HCT116 (cell line): ENCODE measurements at regions not wholly inside any gene's neighbourhood (a gene's known extent, or its start where the extent isn't known, plus 50 kb on each side); places are given as distances from the start of the nearest gene placed in this dataset.

Experiments used
- ATAC-seq: fragments of 200-7000 bp; cut with Tn5 transposase; 2 replicates; pipeline ENCODE4 v1.9.1; 2020; ENCODE audit warnings: mild to moderate bottlenecking, moderate library complexity
- BruUV-seq: library from RNA; stranded (reverse); fragments of 400-500 nt; replicated peaks from 2 replicates; lab custom pipeline; 2021; lab: Mats Ljungman, UMichigan
- CTCF ChIA-PET: fragments of 300-600 bp; sonication (Branson Sonifier 250); formaldehyde crosslinking; loops from one replicate; lab custom pipeline; 2021; ENCODE audit warnings: antibody characterized with exemption; lab: Charles Lee
- POLR2A ChIA-PET: fragments of 300-600, 350-600 bp; sonication (Branson Sonifier 250); formaldehyde crosslinking; loops from one replicate; lab custom pipeline; 2021; ENCODE audit warnings: antibody characterized with exemption; lab: Charles Lee
- RAD21 ChIA-PET, 2 experiments: fragments of 300-600 bp; sonication (Branson Sonifier 250); formaldehyde crosslinking; loops; one replicate each; lab custom pipeline; 2023; ENCODE audit warnings: low total read pairs in 2 of 2; ENCODE audit not compliant: uncharacterized antibody in 2 of 2, unreplicated experiment in 2 of 2, low non-redundant PET in 1 of 2; lab: Charles Lee
- DNase-seq: peaks from one replicate; pipeline ENCODE4 v3.0.0-alpha.2; 2010; ENCODE audit warnings: low read depth, low spot score
- H2AFZ ChIP-seq: fragments of 200-600 bp; shearing (Covaris generic), sonication (generic); 2 replicates; pipeline ENCODE4 v1.6.1; 2017; ENCODE audit warnings: low read depth, mixed run types, mixed read lengths, antibody characterized with exemption, low read length; ENCODE audit not compliant: poor library complexity, severe bottlenecking
- H3K27ac ChIP-seq: 2 replicates; pipeline ENCODE4 v1.5.1; 2012; ENCODE audit warnings: low read depth, low read length
- H3K27me3 ChIP-seq: fragments of 200-600 bp; sonication (generic); 2 replicates; pipeline ENCODE4 v1.6.1; 2016; ENCODE audit warnings: mixed run types, low read length, mixed read lengths; ENCODE audit not compliant: insufficient read depth
- H3K36me3 ChIP-seq, 2 experiments: fragments of 200-500 bp in 1 of 2; fragments of 200-600 bp in 1 of 2; sonication (Bioruptor generic) in 1 of 2; sonication (generic) in 1 of 2; 2 replicates each; pipeline versions ENCODE4 v1.5.1 to v1.6.1; 2014 to 2016; ENCODE audit warnings: low read length in 2 of 2, inconsistent platforms in 1 of 2, mixed read lengths in 1 of 2, mixed run types in 1 of 2; ENCODE audit not compliant: insufficient read depth in 2 of 2, control insufficient read depth in 1 of 2
- H3K4me1 ChIP-seq, 2 experiments: fragments of 200-600 bp in 1 of 2; sonication (generic) in 1 of 2; 2 replicates each; pipeline versions ENCODE4 v1.5.1 to v1.6.1; 2012 to 2017; ENCODE audit warnings: low read length in 2 of 2, inconsistent platforms in 1 of 2, mild to moderate bottlenecking in 1 of 2, mixed read lengths in 1 of 2, mixed run types in 1 of 2, moderate library complexity in 1 of 2; ENCODE audit not compliant: insufficient read depth in 2 of 2, control insufficient read depth in 1 of 2
- H3K4me2 ChIP-seq: fragments of 200-600 bp; sonication (generic); 2 replicates; pipeline ENCODE4 v1.6.1; 2017; ENCODE audit warnings: mixed run types, low read length, mixed read lengths
- H3K4me3 ChIP-seq, 2 experiments: fragments of 200-600 bp in 1 of 2; sonication (generic) in 1 of 2; replicated peaks in 1 of 2; 2 replicates each; pipeline ENCODE4 v1.5.1; 2011 to 2016; ENCODE audit warnings: low read length in 2 of 2, control low read depth in 1 of 2, low read depth in 1 of 2, mild to moderate bottlenecking in 1 of 2, mixed read lengths in 1 of 2, mixed run types in 1 of 2
- H3K79me2 ChIP-seq: fragments of 200-600 bp; sonication (generic); 2 replicates; pipeline ENCODE4 v1.6.1; 2017; ENCODE audit warnings: mild to moderate bottlenecking, mixed run types, low read length, moderate library complexity, mixed read lengths; ENCODE audit not compliant: insufficient read depth
- H3K9ac ChIP-seq: fragments of 200-600 bp; sonication (generic); 2 replicates; pipeline ENCODE4 v1.6.1; 2016; ENCODE audit warnings: low read length, mixed read lengths
- H3K9me2 ChIP-seq: fragments of 200-600 bp; sonication (generic), shearing (Covaris generic); 2 replicates; pipeline ENCODE4 v1.6.1; 2017; ENCODE audit warnings: mixed run types, mild to moderate bottlenecking, moderate library complexity; ENCODE audit not compliant: insufficient read depth
- H3K9me3 ChIP-seq, 2 experiments: fragments of 200-500 bp in 1 of 2; fragments of 200-600 bp in 1 of 2; sonication (Bioruptor generic) in 1 of 2; sonication (generic) in 1 of 2; 2 replicates each; pipeline ENCODE4 v1.6.1; 2014 to 2017; ENCODE audit warnings: low read length in 2 of 2, mixed read lengths in 2 of 2, inconsistent platforms in 1 of 2, low read depth in 1 of 2, mild to moderate bottlenecking in 1 of 2, mixed run types in 1 of 2, moderate library complexity in 1 of 2; ENCODE audit not compliant: control insufficient read depth in 1 of 2, insufficient read depth in 1 of 2
- H4K20me1 ChIP-seq: fragments of 200-600 bp; sonication (generic), shearing (Covaris generic); 2 replicates; pipeline ENCODE4 v1.6.1; 2017; ENCODE audit warnings: mixed run types, mild to moderate bottlenecking, moderate library complexity; ENCODE audit not compliant: insufficient read depth
- CBX3 ChIP-seq: IDR thresholded peaks from 2 replicates; pipeline ENCODE4 v1.6.1; 2012; ENCODE audit warnings: low read depth
- CTCF ChIP-seq, 3 experiments: fragments of 200-600 bp in 1 of 3; sonication (generic) in 1 of 3; IDR thresholded peaks in 2 of 3; conservative IDR thresholded peaks in 1 of 3; 2 replicates each; pipeline ENCODE4 v1.5.1; 2012 to 2017; ENCODE audit warnings: low read depth in 2 of 3, low read length in 2 of 3, antibody characterized with exemption in 1 of 3, borderline replicate concordance in 1 of 3, control low read depth in 1 of 3, mild to moderate bottlenecking in 1 of 3, mixed read lengths in 1 of 3, mixed run types in 1 of 3, moderate library complexity in 1 of 3; ENCODE audit not compliant: insufficient read depth in 1 of 3
- ELF1 ChIP-seq: IDR thresholded peaks from 2 replicates; pipeline ENCODE4 v1.6.1; 2012; ENCODE audit warnings: low read depth, borderline replicate concordance
- EZH2 ChIP-seq: fragments of 200-600 bp; sonication (generic); IDR thresholded peaks from 2 replicates; pipeline ENCODE4 v1.6.1; 2017; ENCODE audit warnings: antibody characterized with exemption, mixed run types
- FOSL1 ChIP-seq: IDR thresholded peaks from 2 replicates; pipeline ENCODE4 v1.6.1; 2012; ENCODE audit warnings: low read depth
- JUND ChIP-seq: IDR thresholded peaks from 2 replicates; pipeline ENCODE4 v1.6.1; 2012
- POLR2A ChIP-seq: IDR thresholded peaks from 2 replicates; pipeline ENCODE4 v1.7.0; 2011; ENCODE audit warnings: borderline replicate concordance; ENCODE audit not compliant: insufficient read depth, insufficient read length; ENCODE audit errors: extremely low read depth
- SP1 ChIP-seq: IDR thresholded peaks from 2 replicates; pipeline ENCODE4 v1.6.1; 2012; ENCODE audit warnings: low read depth
- SRF ChIP-seq: IDR thresholded peaks from 2 replicates; pipeline ENCODE4 v1.6.1; 2012; ENCODE audit warnings: low read depth
- TCF7L2 ChIP-seq: IDR thresholded peaks from 2 replicates; pipeline ENCODE4 v1.7.0; 2011; ENCODE audit warnings: borderline replicate concordance, inconsistent platforms; ENCODE audit not compliant: insufficient read depth, insufficient read length; ENCODE audit errors: extremely low read depth
- ZBTB33 ChIP-seq: IDR thresholded peaks from 2 replicates; pipeline ENCODE4 v1.6.1; 2011; ENCODE audit warnings: mild to moderate bottlenecking, low read length, moderate library complexity; ENCODE audit not compliant: insufficient replicate concordance; ENCODE audit errors: extremely low read depth
- ZNF274 ChIP-seq: fragments of 200-500 bp; sonication (Bioruptor generic); IDR thresholded peaks from 2 replicates; pipeline ENCODE4 v1.6.1; 2014; ENCODE audit warnings: mild to moderate bottlenecking, low read depth, low read length, inconsistent platforms
- intact Hi-C: fragments of 100-400 bp; cut with micrococcal nuclease; formaldehyde crosslinking; loops from 2 replicates; pipeline ENCODE4 v1.10.0; 2022
- TF ChIP-seq, protein P1 (sequence below): IDR thresholded peaks from 2 replicates; pipeline ENCODE4 v1.6.1; 2012

GRCh38 chr18:53862921-53863320 is 361.5 kb downstream of the MBD2 start:
- H3K4me2 ChIP-seq, result no peak overlapping the region
- no TSS peak for BruUV-seq
- no peaks in the 10 kb centered on the region for H3K27me3 ChIP-seq
- TF ChIP-seq TCF7L2 (no peak), JUND (no peak), EZH2 (no peak), POLR2A (no peak), CBX3 (no peak), FOSL1 (no peak), CTCF (IDR thresholded peaks at IDR 0.05 in 2 of 3, conservative IDR thresholded peaks at IDR 0.05 in 1 of 3; ENCODE audit: borderline replicate concordance in 1 of 3, insufficient read depth in 1 of 3, low read depth in 2 of 3, low read length in 2 of 3) (no peak), SRF (no peak), SP1 (no peak), ZNF274 (no peak), ZBTB33 (no peak), ELF1 (no peak)
- TF ChIP-seq, protein P1, sequence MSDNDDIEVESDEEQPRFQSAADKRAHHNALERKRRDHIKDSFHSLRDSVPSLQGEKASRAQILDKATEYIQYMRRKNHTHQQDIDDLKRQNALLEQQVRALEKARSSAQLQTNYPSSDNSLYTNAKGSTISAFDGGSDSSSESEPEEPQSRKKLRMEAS, result no peak
- ChIA-PET RAD21 (no interaction called here), CTCF (no interaction called here), POLR2A (no interaction called here)
- H3K9ac ChIP-seq, result no peak overlapping the region
- no peaks in the 10 kb centered on the region for H3K36me3 ChIP-seq
- no peaks in the 10 kb centered on the region for H3K79me2 ChIP-seq
- H2AFZ ChIP-seq, result no peak overlapping the region
- H3K9me2 ChIP-seq, result no peaks in the 10 kb centered on the region
- H4K20me1 ChIP-seq, result no peaks in the 10 kb centered on the region
- H3K4me1 ChIP-seq, result no peaks in the 10 kb centered on the region
- no peak for DNase-seq
- intact Hi-C loops, result no loop called here
- no peaks in the 10 kb centered on the region for H3K9me3 ChIP-seq
- no peak for ATAC-seq
- no peak overlapping the region for H3K4me3 ChIP-seq
- no peak overlapping the region for H3K27ac ChIP-seq
